VCaP (cell line): ENCODE measurements at regions not wholly inside any gene's neighbourhood (a gene's known extent, or its start where the extent isn't known, plus 50 kb on each side); places are given as distances from the start of the nearest gene placed in this dataset.

Experiments used
- H3K27ac ChIP-seq: fragments of 450-650 bp; 2 replicates; pipeline ENCODE4 v1.5.1; 2017
- TF ChIP-seq, protein P1 (sequence below): fragments of 450-650 bp; conservative IDR thresholded peaks from 2 replicates; pipeline ENCODE4 v1.5.1; 2017; ENCODE audit warnings: mild to moderate bottlenecking, moderate library complexity

DNA sequence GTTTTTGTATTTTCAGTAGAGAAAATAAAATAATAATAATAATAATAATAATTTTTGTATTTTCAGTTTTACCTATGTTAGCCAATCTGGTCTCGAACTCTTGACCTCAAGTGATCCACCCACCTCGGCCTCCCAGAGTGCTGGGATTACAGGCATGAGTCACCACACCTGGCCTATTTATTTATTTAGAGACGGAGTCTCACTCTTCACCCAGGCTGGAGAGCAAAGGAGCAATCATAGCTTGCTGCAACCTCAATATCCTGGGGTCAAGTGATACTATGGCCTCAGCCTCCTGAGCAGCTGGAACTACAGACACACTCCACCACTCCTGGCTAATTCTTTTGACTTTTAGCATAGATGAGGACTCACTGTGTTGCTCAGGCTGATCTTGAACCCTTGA, 167.5 kb downstream of the TLE1 start:
- TF ChIP-seq, protein P1, sequence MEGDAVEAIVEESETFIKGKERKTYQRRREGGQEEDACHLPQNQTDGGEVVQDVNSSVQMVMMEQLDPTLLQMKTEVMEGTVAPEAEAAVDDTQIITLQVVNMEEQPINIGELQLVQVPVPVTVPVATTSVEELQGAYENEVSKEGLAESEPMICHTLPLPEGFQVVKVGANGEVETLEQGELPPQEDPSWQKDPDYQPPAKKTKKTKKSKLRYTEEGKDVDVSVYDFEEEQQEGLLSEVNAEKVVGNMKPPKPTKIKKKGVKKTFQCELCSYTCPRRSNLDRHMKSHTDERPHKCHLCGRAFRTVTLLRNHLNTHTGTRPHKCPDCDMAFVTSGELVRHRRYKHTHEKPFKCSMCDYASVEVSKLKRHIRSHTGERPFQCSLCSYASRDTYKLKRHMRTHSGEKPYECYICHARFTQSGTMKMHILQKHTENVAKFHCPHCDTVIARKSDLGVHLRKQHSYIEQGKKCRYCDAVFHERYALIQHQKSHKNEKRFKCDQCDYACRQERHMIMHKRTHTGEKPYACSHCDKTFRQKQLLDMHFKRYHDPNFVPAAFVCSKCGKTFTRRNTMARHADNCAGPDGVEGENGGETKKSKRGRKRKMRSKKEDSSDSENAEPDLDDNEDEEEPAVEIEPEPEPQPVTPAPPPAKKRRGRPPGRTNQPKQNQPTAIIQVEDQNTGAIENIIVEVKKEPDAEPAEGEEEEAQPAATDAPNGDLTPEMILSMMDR, result no peak

DNA sequence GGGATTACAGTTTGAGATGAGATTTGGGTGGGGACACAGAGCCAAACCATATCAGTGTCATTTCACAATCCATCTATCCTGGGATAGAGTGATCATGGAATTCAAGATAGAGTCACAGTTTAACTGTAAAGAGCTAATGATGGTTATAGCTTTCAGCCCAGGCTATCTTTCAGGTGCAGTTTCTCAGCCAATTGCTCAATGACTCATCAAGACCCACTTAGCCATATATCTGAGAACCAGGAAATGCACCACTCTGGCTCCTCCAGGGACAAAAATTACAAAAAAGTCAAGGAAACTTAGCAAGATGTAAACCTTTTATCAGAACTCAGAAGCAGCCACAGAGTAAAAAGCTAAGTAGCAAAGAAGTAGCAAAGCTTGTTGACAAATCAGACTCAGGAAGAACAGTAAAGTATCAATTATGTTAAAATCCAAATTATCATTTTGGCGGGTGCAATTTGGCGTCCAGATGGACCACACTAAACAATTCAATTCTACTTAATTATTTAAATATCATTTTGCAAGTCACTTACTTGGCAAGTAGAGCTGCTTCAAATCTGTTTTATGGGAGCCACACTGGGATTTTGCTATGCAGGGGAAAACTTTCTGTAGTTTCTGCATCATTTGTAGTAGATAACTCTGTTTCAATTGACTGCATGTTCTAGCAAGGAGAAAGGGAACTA, 169.4 kb downstream of the TLE1 start:
- TF ChIP-seq, protein P1, result no peak

More for the DNA sequence above, 167.5 kb downstream of the TLE1 start:
- H3K27ac ChIP-seq, result no peak overlapping the region

DNA sequence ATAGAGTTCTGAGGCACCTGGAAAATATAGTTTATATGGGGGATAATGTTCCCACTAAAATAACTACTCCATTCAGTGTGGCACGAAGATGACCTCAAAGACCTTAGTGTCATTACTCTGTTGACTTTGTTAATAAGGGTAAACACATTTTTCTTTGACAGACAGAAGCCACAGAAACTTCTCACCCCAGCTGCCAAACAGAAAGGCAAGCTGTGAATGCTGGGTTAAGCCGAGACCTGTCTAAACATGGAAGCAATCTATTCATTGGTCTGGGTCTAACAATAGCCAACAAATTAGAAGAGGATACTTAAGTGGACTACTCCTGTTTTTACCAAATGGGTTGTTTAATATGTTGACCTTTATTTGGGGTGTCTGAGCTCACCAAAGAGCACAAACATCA, 171.4 kb downstream of the TLE1 start:
- TF ChIP-seq, protein P1, result no peak
- no peak overlapping the region for H3K27ac ChIP-seq

More for the DNA sequence above, 169.4 kb downstream of the TLE1 start:
- no peak overlapping the region for H3K27ac ChIP-seq

DNA sequence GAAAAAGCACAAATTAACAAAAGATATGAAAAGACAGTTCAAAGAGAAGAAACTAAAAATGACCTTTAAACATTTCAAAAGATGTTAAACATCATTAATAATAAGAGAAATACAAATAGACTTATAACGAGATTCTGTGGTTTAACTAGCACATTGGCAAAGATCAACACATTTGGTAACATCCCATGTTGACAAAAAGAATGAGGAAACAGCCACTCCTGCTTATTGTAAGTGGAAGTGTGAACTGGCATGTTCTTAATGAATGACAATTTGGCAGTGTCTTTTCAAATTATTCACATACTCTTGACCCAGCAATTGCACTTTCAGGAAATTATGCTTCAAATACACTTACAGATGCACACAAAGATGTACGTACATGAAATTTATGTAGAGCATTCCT, 176.3 kb downstream of the TLE1 start:
- TF ChIP-seq, protein P1, result no peak
- H3K27ac ChIP-seq, result no peak overlapping the region

DNA sequence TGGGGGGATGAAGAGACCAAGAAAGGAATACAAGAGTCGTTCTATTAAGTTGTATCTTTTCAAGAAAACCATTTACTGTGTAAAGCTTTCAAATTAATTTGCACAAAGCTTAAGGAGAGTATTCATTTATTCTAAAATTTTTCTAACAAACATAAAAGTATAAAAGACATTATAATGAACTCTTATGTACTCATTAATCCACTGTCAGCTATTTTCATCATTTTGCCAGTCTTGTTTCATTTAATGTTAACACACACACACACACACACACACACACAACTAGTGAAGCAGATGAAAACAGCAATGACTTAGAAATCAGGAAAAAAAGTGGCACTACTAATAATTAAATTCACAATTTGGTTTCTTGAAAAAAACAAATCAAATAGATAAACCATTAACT, 176.7 kb downstream of the TLE1 start:
- H3K27ac ChIP-seq, result no peak overlapping the region
- TF ChIP-seq, protein P1, result no peak

DNA sequence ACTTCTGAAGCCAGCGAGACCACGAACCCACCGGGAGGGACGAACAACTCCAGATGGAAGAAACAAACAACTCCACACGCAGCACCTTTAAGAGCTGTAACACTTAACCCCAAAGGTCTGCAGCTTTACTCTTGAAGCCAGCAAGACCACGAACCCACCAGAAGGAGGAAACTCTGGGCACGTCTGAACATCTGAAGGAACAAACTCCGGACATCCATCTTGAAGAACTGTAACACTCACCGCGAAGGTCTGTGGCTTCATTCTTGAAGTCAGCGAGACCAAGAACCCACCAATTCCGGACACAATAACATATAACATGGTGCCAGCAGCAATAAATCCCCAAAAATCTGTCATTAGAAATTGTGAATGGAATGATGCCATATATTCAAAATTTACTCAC, 180.9 kb downstream of the TLE1 start:
- TF ChIP-seq, protein P1, result no peak
- no peak overlapping the region for H3K27ac ChIP-seq

DNA sequence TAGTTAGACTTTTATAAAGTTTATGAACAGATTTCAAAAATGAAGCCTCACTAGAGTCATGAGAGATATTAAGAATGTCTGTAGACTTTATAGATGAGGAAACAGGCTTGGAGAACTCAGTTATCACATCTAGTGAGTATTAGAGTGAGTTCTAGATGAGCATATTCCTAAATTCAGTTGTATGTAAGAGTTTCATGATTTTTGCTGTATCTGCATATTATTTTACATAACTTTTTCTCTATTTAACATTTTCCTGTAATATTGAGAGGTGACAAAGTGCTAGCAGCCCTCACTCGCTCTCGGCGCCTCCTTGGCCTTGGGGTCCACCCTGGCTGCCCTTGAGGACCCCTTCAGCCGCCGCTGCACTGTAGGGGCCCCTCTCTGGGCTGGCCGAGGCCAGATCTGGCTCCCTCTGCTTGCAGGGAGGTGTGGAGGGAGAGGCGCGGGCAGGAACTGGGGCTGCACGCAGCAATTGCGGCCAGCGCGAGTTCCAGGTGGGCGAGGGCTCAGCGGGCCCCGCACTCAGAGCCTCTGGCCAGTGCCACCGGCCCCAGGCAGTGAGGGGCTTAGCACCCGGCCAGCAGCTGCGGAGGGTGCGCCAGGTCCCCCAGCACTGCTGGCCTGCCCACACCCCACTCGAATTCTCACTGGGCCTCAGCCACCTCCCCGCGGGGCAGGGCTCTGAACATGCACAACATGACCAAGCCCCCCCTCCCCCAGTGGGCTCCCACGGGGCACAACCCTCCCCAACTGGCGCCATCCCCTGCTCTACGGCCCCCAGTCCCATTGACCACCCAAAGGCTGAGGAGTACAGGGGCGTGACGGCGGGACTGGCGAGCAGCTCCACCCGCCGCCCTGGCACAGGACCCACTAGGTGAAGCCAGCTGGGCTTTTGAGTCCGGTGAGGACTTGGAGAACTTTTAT, 182.1 kb downstream of the TLE1 start:
- no peak overlapping the region for H3K27ac ChIP-seq
- TF ChIP-seq, protein P1, result no peak
